Stimulated activated CD8-positive, alpha-beta memory T cell treated with anti-CD3 and anti-CD28 coated beads, Interleukin-15, amount 100 ng/mL, for 1 hour (primary cell): ENCODE measurements at regions not wholly inside any gene's neighbourhood (a gene's known extent, or its start where the extent isn't known, plus 50 kb on each side); places are given as distances from the start of the nearest gene placed in this dataset.

Source experiments
- DNase-seq: peaks from one replicate; pipeline ENCODE4 v3.0.0-alpha.2; 2020; ENCODE audit warnings: low read depth

GRCh38 chrY:7464742-7465141, 553.2 kb upstream of the AMELY start:
- DNase-seq, result no peak

GRCh38 chrY:7463711-7464110, 552.2 kb upstream of the AMELY start:
- DNase-seq, result no peak

- DNase-seq, result no peak
These were observed 551.6 kb upstream of the AMELY start for GRCh38 chrY:7463196-7463595.

GRCh38 chrY:7462657-7463056, 551.1 kb upstream of the AMELY start:
- DNase-seq, result no peak

GRCh38 chrY:7461873-7462525, 550.4 kb upstream of the AMELY start:
- DNase-seq, result no peak

- no peak for DNase-seq
These were observed 548.2 kb upstream of the AMELY start for GRCh38 chrY:7459802-7460201.

- DNase-seq, result no peak
These were observed 546.9 kb upstream of the AMELY start for GRCh38 chrY:7458301-7459078.

GRCh38 chrY:7457286-7458015, 545.9 kb upstream of the AMELY start:
- no peak for DNase-seq

GRCh38 chrY:7455626-7456025, 544.1 kb upstream of the AMELY start:
- no peak for DNase-seq

- DNase-seq, result no peak
These were observed 541.8 kb upstream of the AMELY start for GRCh38 chrY:7453336-7453735.

- DNase-seq, result no peak
These were observed 540.7 kb upstream of the AMELY start for GRCh38 chrY:7452246-7452645.

GRCh38 chrY:7449860-7450259, 538.3 kb upstream of the AMELY start:
- no peak for DNase-seq

GRCh38 chrY:7448687-7449086, 537.1 kb upstream of the AMELY start:
- DNase-seq, result no peak

- DNase-seq, result no peak
These were observed 536.4 kb upstream of the AMELY start for GRCh38 chrY:7447881-7448516.

GRCh38 chrY:7444141-7444540, 532.6 kb upstream of the AMELY start:
- no peak for DNase-seq

GRCh38 chrY:7440796-7441530, 529.4 kb upstream of the AMELY start:
- no peak for DNase-seq

- no peak for DNase-seq
These were observed 525.5 kb upstream of the AMELY start for GRCh38 chrY:7437086-7437485.

- no peak for DNase-seq
These were observed 522.6 kb upstream of the AMELY start for GRCh38 chrY:7433817-7434809.

- no peak for DNase-seq
These were observed 507.6 kb upstream of the AMELY start for GRCh38 chrY:7419165-7419564.

GRCh38 chrY:7417946-7418345, 506.4 kb upstream of the AMELY start:
- DNase-seq, result no peak

GRCh38 chrY:7416406-7416805, 504.9 kb upstream of the AMELY start:
- no peak for DNase-seq
